GM13976 (cell line): ENCODE measurements at regions not wholly inside any gene's neighbourhood (a gene's known extent, or its start where the extent isn't known, plus 50 kb on each side); places are given as distances from the start of the nearest gene placed in this dataset.

Experiments used
- DNase-seq: peaks from one replicate; pipeline ENCODE4 v3.0.0; 2012; ENCODE audit warnings: low spot score
- CTCF ChIP-seq: IDR thresholded peaks from 2 replicates; pipeline ENCODE4 v1.5.1; 2012; ENCODE audit warnings: borderline replicate concordance, mild to moderate bottlenecking; ENCODE audit not compliant: insufficient read depth; ENCODE audit errors: extremely low read depth, missing control alignments, control extremely low read depth
- in situ Hi-C: fragments of 300-500 bp; cut with MboI; formaldehyde crosslinking; loops from one replicate; pipeline ENCODE4 v1.12.0; 2022; ENCODE audit warnings: low sequenced_read_pairs, mixed read lengths, inconsistent platforms; ENCODE audit not compliant: unreplicated experiment

DNA sequence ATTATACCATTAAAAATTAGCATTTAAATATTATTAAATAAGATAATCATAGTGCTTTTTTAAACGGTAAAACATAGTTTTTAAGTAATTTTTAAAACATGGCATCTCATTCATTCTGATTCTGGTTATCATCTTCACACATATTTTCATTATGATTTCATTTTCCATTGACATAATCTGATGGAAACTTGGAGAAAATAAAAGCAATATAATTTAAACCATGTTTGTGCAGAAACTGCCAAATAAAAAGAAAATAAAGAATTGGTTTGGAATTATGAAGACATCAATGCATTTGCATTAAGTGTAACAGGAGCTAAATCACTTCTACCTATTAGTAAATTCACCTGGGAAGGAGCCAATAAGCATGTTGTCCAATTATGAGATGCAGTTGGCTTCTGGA is 490.1 kb upstream of the CD180 start:
- in situ Hi-C loops: no loop called here
- no peak for DNase-seq
- TF ChIP-seq CTCF: no peak

GRCh38 chr5:67681703-67682102 is 485.1 kb upstream of the CD180 start:
- in situ Hi-C loops: no loop called here
- DNase-seq: no peak
- TF ChIP-seq CTCF: no peak

DNA sequence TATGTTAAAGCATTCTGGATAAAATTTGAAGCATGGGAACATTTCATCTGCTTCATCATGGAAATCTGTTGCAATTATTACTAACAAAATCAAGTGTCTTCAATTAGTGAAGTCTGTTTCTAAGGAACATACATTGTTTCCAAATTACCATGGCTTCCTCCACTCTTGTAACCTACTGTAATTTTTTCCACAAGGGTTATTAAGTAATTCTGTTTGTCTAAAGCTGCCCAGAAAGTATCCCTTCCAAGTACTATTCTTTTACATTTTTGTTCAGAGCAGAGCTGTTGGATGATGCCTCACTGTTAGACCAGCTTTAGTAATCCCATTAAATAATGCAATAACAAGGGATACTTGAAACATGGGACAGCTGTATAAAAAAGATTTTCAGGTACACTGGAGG is 483.5 kb upstream of the CD180 start:
- TF ChIP-seq CTCF: no peak
- DNase-seq: no peak
- in situ Hi-C loops: no loop called here

DNA sequence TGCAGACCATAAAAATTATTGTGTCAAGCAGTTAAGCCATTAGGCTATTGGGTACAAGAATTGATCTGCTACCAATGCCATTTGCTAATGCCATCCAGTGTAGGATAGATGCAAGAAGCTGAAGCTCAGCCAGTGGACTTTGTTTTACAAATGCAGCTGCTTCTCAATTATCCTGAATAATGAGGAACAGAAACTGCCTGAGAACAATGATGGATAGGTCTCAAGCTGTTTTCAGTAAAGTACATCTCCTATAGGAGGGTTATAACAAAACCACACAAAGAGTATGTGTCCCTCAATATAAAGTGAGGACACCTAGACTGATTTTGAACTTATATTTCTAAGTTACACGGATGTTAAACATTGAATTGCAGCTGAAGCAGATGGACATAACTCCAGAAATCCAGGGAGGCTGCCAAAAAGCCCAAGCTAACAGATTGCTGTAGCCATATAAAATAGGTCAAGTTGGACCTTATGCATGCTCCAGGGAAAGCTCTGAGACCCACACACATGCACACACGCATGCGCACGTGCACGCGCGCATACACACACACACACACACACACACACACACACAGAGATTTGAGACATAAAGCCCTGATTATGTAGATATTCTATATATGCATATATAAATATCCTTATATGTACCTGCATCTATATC is 482.7 kb upstream of the CD180 start:
- no peak for DNase-seq
- in situ Hi-C loops: no loop called here

DNA sequence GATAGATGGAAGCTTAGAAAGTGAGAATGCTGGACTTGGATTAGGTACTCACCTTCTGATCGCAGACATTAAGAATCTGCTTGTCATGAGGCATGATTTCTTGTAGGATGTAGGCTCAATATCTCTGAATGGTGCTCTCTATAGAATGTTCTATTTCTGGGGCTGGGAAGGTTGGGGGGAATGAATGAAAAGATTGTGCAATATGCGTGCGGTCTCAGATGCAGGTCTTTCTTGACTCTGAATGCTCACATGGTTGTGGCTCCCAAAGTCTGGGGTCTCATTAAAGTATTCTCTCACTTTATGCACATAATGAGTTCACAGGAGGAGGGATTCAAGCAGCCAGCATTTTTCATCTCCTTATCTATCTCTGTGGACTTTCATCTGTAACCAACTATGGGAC is 482.0 kb upstream of the CD180 start:
- TF ChIP-seq CTCF: no peak
- no peak for DNase-seq
- in situ Hi-C loops: no loop called here

More for the DNA sequence above, 482.7 kb upstream of the CD180 start:
- no peak for TF ChIP-seq CTCF

DNA sequence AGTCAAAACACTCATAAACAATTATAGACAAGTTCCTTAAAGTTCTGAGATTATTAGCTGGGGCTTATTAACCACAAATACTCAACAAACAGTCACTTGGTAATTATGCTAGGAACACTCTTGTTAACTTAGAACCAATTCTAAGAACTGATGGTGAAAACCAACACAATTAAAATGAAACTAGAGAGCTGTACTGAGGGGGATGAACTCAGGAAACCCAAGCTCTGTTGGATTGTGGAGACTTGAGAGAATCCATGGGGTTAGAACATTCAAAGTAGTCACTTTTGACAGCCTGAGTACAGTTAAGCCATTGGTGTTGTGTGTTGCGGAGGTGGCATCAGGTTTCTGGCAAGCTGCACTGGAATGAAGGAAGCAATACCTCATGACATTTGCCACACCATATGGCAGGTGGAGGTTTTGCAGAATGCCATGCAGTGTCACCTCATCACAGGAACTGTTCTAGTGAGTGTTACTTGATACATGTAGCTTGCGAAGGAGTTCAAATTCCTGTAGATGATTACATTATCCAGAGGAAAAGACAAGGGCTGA is 480.9 kb upstream of the CD180 start:
- DNase-seq: no peak
- no peak for TF ChIP-seq CTCF
- in situ Hi-C loops: no loop called here
